GM21528 (cell line): ENCODE measurements at regions not wholly inside any gene's neighbourhood (a gene's known extent, or its start where the extent isn't known, plus 50 kb on each side); places are given as distances from the start of the nearest gene placed in this dataset.

Source experiments
- ATAC-seq: cut with Tn5 transposase; IDR thresholded peaks from one replicate; pipeline ENCODE4 v1.9.1; 2021; ENCODE audit warnings: mild to moderate bottlenecking, moderate library complexity; ENCODE audit not compliant: unreplicated experiment, low FRiP score

DNA sequence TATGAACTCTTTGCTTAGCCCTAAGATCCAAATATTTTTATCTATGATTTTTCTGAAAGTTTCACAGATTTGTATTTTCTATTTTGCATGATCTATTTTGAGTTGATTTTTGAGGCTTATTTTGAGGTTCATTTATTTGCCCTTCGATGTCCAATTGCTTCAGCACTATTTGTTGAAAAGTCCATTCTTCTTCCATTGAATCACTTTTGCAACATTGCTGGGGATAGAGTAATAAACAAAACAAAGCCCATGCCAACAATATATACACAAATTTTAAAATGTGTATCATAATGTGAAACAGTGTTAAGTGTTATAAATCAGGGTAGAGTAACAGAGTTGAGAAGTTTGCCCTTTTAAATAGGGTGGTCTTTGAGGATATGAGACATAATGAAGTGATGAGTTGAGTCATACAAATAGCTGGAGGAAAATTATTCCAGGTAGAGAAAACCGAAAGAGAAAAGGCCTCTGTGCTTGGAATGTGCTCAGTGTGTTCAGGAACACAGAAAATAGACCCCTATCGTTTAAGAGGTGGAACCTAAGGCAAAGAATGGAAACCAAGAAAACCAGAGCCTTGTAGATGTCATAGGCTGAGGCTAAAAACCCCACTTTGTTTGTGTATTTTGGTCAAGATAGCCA lies 172.7 kb upstream of the NR5A2 start:
- no peak for ATAC-seq

- ATAC-seq = no peak
Measured at GRCh38 chr1:199855580-199855979, 171.9 kb upstream of the NR5A2 start.

GRCh38 chr1:199856216-199856780 lies 171.2 kb upstream of the NR5A2 start:
- ATAC-seq = no peak

GRCh38 chr1:199857108-199857507 lies 170.4 kb upstream of the NR5A2 start:
- no peak for ATAC-seq

- ATAC-seq = no peak
Measured at GRCh38 chr1:199857516-199857915, 170.0 kb upstream of the NR5A2 start.

GRCh38 chr1:199858171-199858570 lies 169.3 kb upstream of the NR5A2 start:
- ATAC-seq = no peak

GRCh38 chr1:199858856-199859255 lies 168.7 kb upstream of the NR5A2 start:
- ATAC-seq = no peak

GRCh38 chr1:199859491-199859933 lies 168.0 kb upstream of the NR5A2 start:
- ATAC-seq = no peak

DNA sequence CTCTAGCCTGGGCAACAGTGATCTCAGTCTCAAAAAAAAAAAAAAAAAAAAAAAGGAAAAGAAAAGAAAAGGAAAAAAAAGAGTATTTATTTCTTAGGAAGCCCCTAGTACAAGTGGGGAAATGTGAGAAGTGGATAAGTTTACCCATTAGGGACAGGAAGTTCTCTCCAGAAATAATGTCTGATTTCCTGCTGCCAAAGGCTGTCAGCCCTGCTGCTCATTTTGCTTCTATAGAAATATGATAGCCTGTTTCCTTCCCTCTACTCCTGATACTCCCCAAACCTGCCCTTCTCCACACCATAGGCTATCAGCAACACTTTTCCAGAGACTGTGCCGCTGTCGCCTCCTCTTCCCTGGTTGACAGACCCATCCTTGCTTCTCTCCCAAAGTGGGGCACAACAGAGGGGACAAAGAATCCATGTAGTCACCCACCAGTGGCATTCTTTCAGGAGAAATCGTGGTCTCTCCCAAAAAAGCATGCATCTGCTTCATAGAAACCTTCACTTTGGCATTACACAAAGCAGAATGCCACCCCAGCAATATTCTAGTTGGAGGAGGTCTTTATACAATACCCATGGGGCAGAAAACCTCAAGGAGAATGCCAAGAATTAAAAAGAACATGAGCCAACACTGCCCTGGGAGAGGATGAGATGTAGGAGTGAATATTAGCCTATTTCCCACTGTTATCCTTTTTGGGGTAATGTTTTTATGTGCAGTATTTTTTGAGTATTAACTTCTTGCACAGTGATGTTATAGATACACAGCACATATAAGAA lies 166.3 kb upstream of the NR5A2 start:
- no peak for ATAC-seq

DNA sequence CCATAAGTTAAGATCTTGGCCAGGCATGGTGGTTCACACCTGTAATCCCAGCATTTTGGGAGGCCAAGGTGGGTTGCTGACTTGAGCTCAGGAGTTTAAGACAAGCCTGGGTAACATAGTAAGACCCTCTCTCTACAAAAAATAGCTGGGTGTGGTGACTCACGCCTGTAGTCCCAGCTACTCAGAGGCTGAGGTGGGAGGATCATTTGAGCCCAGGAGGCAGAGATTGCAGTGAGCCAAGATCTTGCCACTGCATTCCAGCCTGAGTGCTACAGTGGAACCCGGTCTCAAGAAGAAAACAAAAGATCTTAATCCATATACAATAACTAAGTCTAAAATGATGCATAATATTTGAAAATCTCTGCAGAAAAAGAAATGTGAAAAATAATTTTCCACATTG lies 165.5 kb upstream of the NR5A2 start:
- no peak for ATAC-seq

DNA sequence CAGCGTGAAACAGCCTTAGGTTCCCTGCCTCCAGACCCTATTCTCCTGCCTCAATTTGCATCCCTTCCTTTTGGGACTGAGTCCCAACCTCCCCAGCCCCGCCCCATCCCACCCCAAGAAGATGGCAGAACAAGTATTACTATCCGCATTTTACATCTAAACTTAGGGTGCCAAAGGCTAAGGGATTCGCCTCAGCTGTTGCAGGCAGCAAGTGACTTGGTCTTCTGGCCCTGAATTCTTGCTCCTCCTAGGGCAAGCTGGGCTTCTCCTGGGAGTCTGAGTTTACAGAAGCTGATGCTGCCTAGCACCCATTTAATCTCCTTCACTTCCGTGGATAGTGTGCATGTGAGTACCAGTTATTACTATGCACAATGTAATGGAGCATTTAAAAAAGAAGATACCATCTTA lies 161.3 kb upstream of the NR5A2 start:
- ATAC-seq = no peak

GRCh38 chr1:199867601-199868000 lies 159.9 kb upstream of the NR5A2 start:
- ATAC-seq = no peak

DNA sequence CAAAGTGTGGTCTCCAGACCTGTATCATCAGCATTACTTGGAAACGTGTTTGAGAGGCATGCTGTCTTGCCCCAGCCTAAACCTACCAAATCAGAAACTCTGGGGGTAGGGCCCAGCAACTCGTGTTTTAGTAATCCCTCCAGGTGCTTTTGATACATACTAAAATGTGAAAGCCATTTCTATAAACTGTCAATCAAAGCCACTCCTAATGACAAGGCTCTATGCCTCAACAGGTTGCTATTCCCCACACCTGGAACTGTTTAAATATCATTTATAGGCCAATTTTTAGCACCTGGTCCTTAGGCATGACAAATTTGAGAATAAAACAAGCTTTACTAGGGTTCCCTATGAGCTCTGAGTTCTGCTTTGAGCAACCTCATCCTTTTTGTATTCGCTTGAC lies 158.7 kb upstream of the NR5A2 start:
- no peak for ATAC-seq

DNA sequence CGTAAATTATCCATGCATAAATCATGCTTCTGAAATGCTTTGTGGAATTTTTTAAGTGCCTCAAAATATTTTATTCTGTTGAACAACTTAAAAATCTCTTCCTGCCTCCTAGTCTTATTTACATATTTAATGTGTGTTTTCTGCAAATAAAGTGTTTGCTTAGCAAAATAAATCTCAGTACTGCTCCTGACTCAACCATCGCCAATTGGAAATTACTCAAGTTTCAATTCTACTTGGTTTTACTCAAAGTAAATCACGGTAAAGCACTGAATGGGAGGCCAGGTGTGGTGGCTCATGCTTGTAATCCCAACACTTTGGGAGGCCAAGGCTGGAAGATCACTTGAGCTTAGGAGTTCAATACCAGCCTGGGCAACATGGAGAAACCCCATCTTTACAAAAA lies 152.2 kb upstream of the NR5A2 start:
- no peak for ATAC-seq

- no peak for ATAC-seq
Measured at GRCh38 chr1:199875856-199876255, 151.7 kb upstream of the NR5A2 start.

GRCh38 chr1:199877526-199878384 lies 149.8 kb upstream of the NR5A2 start:
- no peak for ATAC-seq

DNA sequence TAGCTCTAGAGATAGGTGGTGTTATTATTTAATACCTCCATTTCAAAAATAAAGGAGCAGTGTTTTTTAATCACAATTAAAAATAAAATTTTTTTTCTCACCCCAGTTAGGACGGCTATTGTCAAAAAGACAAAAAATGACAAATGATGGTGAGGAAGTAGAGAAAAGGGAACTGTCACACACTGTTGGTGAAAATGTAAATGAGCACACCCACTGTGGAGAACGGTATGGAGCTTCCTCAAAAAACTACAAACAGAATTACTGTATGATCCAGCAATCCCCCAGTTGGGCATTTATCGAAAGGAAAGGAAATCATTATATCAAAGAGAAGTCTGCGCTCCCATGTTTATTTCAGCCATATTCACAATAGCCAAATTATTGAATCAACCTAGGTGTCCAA lies 148.7 kb upstream of the NR5A2 start:
- ATAC-seq = no peak

DNA sequence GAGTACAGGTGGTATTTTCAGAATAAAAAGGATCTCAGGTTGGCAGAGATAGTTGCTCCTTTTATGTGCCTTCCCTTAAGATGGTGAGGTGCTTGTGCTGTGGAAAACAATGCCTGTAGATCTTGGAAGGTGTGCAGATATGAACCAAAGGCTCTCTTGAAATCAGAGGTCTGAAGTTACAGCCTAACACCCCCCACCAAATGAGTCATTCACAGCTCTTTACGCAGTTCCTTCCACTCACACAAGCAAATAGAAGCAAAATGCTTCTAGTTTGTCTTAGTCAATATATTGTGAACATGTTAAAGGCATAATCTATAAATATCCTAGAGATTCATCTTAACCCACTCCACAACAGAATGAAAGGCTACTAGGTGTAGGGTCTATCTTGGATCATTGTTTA lies 128.9 kb upstream of the NR5A2 start:
- no peak for ATAC-seq

- no peak for ATAC-seq
Measured at GRCh38 chr1:199901341-199901740, 126.2 kb upstream of the NR5A2 start.

DNA sequence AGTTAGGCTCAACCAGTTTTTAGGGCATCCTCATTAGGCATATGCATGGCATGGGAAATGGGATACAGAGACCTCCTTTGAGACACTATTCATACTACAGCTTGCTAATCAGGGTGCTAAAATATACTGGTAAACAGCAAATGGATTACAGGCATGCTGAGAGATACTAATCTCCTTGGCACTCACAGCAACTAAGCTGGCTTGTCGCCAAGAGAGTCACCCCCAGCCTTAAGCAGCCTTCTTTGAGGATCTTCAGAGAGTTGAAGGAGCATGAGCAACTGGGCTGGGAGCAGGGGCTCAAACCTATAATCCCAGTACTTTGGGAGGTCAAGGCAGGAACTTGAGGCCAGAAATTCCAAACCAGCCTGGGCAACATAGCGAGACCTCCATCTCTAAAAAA lies 120.1 kb upstream of the NR5A2 start:
- ATAC-seq = no peak

DNA sequence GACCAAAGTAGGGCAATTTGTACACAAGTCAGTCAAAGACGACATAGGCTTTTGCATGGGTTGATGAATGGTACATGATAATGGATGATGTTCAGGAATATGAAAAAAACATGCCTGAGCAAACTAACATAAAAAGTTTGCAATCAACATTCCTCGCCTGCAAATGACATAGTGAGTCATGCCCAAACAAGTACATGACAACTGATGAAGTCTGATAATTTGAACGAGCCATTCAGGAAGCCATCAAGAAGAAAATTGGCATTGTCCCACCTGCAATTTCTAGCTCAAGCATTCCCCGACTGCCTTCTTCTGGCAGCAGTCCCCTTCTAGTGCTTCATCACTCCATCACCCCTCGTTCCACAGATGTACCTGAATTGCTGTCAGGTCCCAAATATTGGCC lies 118.4 kb upstream of the NR5A2 start:
- ATAC-seq = no peak
